Sigmoid colon (tissue), 6 donors: ENCODE measurements at regions not wholly inside any gene's neighbourhood (a gene's known extent, or its start where the extent isn't known, plus 50 kb on each side); places are given as distances from the start of the nearest gene placed in this dataset.

Experiments used
- DNase-seq: peaks from one replicate; pipeline ENCODE4 v3.0.0-alpha.2; 2019
- H3K27ac ChIP-seq, 4 donors: fragments of 200-600 bp; sonication (generic); one replicate each; pipeline ENCODE4 v1.5.1; 2016 to 2019; ENCODE audit warnings: mild to moderate bottlenecking in 1 of 4
- H3K27me3 ChIP-seq, 3 donors: fragments of 200-600 bp; sonication (generic); one replicate each; pipeline ENCODE4 v1.5.1; 2019; ENCODE audit warnings: mild to moderate bottlenecking in 1 of 3
- H3K36me3 ChIP-seq, 4 donors: fragments of 200-600 bp; sonication (generic); one replicate each; pipeline ENCODE4 v1.5.1; 2016 to 2019
- H3K4me1 ChIP-seq, 4 donors: fragments of 200-600 bp; sonication (generic); one replicate each; pipeline ENCODE4 v1.5.1; 2017 to 2019
- H3K4me3 ChIP-seq, 4 donors: fragments of 200-600 bp; sonication (generic); one replicate each; pipeline ENCODE4 v1.5.1; 2017 to 2019; ENCODE audit warnings: mild to moderate bottlenecking in 2 of 4, moderate library complexity in 1 of 4
- H3K9me3 ChIP-seq, 4 donors: fragments of 200-600 bp in 3 of 4; sonication (generic) in 3 of 4; one replicate each; pipeline versions ENCODE4 v1.5.1 to v1.6.1; 2013 to 2019
- CTCF ChIP-seq, 4 experiments: fragments of 450-650 bp in 3 of 4; fragments of 200-600 bp in 1 of 4; IDR thresholded peaks; one replicate each; pipeline ENCODE4 v1.5.1; 2016 to 2019; ENCODE audit warnings: antibody characterized with exemption in 4 of 4, mild to moderate bottlenecking in 3 of 4, moderate library complexity in 2 of 4
- EP300 ChIP-seq, 4 donors: sonication (generic); formaldehyde crosslinking; IDR thresholded peaks; one replicate each; pipeline ENCODE4 v1.6.1; 2017; ENCODE audit warnings: antibody characterized with exemption in 4 of 4
- POLR2A ChIP-seq, 2 donors: fragments of 450-650 bp; IDR thresholded peaks; one replicate each; pipeline ENCODE4 v1.6.1; 2016; ENCODE audit warnings: antibody characterized with exemption in 2 of 2, mild to moderate bottlenecking in 2 of 2, moderate library complexity in 2 of 2
- POLR2AphosphoS5 ChIP-seq, 4 donors: sonication (generic); formaldehyde crosslinking; IDR thresholded peaks; one replicate each; pipeline ENCODE4 v1.6.1; 2017; ENCODE audit warnings: antibody characterized with exemption in 4 of 4
- WGBS, 2 donors: extraction: QIAGEN DNeasy Blood & Tissue Kit; methylation state at CpG; one replicate each; pipeline ENCODE4 v1.1.7; 2013; 5-methylcytosine and 5-hydroxymethylcytosine counted together
- intact Hi-C: fragments of 100-400 bp; cut with DNase I; formaldehyde crosslinking; loops from one replicate; pipeline ENCODE4 v1.15.1; 2023
- donor health status: healthy with polysubstance abuse.
- donor health status: healthy.

GRCh38 chr2:74739733-74740241, 85.7 kb downstream of the SEMA4F start:
- TF ChIP-seq POLR2A (IDR thresholded peaks at IDR 0.05) (no peak), POLR2AphosphoS5 (IDR thresholded peaks at IDR 0.05) (no peak), CTCF (IDR thresholded peaks at IDR 0.05) (no peak)
- Histone ChIP-seq H3K4me3 (no peak overlapping the region), H3K36me3 (no peaks in the 10 kb centered on the region), H3K27ac (no peak overlapping the region), H3K9me3 (peaks cover 0 to 3% (median 2%) of the 10 kb centered on the region in 4 donors), H3K4me1 (peaks cover 0 to 15% (median 10%) of the 10 kb centered on the region in 4 donors), H3K27me3 (no peaks in the 10 kb centered on the region)
- WGBS, 2 donors: 85 to 92% methylated on average over 4 of the region's 4 CpGs
- intact Hi-C loops: no loop called here
- no peak for DNase-seq

GRCh38 chr2:74740395-74740740, 86.3 kb downstream of the SEMA4F start:
- DNase-seq: no peak
- 29 to 67% methylated on average over 3 of the region's 3 CpGs for WGBS, 2 donors
- no peak for TF ChIP-seq CTCF (IDR thresholded peaks at IDR 0.05)
- peaks cover 0 to 15% (median 10%) of the 10 kb centered on the region in 4 donors for H3K4me1 ChIP-seq
- H3K27ac ChIP-seq: peak overlapping the region in 2 of 4 donors; percentile 6 to 62
- H3K4me3 ChIP-seq: no peak overlapping the region
- no peaks in the 10 kb centered on the region for H3K27me3 ChIP-seq
- no peaks in the 10 kb centered on the region for H3K36me3 ChIP-seq
- peaks cover 0 to 3% (median 2%) of the 10 kb centered on the region in 4 donors for H3K9me3 ChIP-seq
- intact Hi-C loops: no loop called here

GRCh38 chr2:74740741-74741431, 86.8 kb downstream of the SEMA4F start:
- no peak for DNase-seq
- no peaks in the 10 kb centered on the region for H3K36me3 ChIP-seq
- H3K9me3 ChIP-seq: peaks cover 0 to 3% (median 2%) of the 10 kb centered on the region in 4 donors
- peaks cover 0 to 15% (median 10%) of the 10 kb centered on the region in 4 donors for H3K4me1 ChIP-seq
- intact Hi-C loops: no loop called here
- H3K4me3 ChIP-seq: no peak overlapping the region
- H3K27ac ChIP-seq: peak overlapping the region in 2 of 4 donors; percentile 6 to 62
- peak in 1 of 4 donors; percentile 23 for TF ChIP-seq POLR2AphosphoS5 (IDR thresholded peaks at IDR 0.05)
- TF ChIP-seq EP300 (IDR thresholded peaks at IDR 0.05): no peak
- no peaks in the 10 kb centered on the region for H3K27me3 ChIP-seq
- WGBS, 2 donors: 18 to 60% methylated on average over 13 of the region's 13 CpGs

GRCh38 chr2:74741629-74742028, 87.6 kb downstream of the SEMA4F start:
- Histone ChIP-seq H3K9me3 (peaks cover 0 to 2% (median under 1%) of the 10 kb centered on the region in 4 donors), H3K27me3 (no peaks in the 10 kb centered on the region), H3K4me3 (no peak overlapping the region), H3K27ac (peak overlapping the region in 1 of 4 donors; percentile 62), H3K4me1 (peaks cover 0 to 15% (median 10%) of the 10 kb centered on the region in 4 donors), H3K36me3 (no peaks in the 10 kb centered on the region)
- intact Hi-C loops: no loop called here
- DNase-seq: no peak
- TF ChIP-seq POLR2A (IDR thresholded peaks at IDR 0.05) (no peak), POLR2AphosphoS5 (IDR thresholded peaks at IDR 0.05) (no peak), EP300 (IDR thresholded peaks at IDR 0.05) (no peak), CTCF (IDR thresholded peaks at IDR 0.05) (no peak)
- WGBS, 2 donors: 60 to 68% methylated on average over 2 of the region's 2 CpGs

GRCh38 chr2:74742471-74742870, 88.4 kb downstream of the SEMA4F start:
- intact Hi-C loops: no loop called here
- H3K27ac ChIP-seq: no peak overlapping the region
- H3K9me3 ChIP-seq: no peaks in the 10 kb centered on the region
- WGBS, 2 donors: 85 to 87% methylated on average over 1 of the region's 1 CpG
- H3K27me3 ChIP-seq: no peaks in the 10 kb centered on the region
- TF ChIP-seq POLR2A (IDR thresholded peaks at IDR 0.05): no peak
- no peak for TF ChIP-seq POLR2AphosphoS5 (IDR thresholded peaks at IDR 0.05)
- TF ChIP-seq CTCF (IDR thresholded peaks at IDR 0.05): no peak
- no peak for TF ChIP-seq EP300 (IDR thresholded peaks at IDR 0.05)
- no peak overlapping the region for H3K4me3 ChIP-seq
- DNase-seq: no peak
- peaks cover 0 to 15% (median 10%) of the 10 kb centered on the region in 4 donors for H3K4me1 ChIP-seq
- H3K36me3 ChIP-seq: no peaks in the 10 kb centered on the region
